HepG2 (cell line): ENCODE measurements at regions not wholly inside any gene's neighbourhood (a gene's known extent, or its start where the extent isn't known, plus 50 kb on each side); places are given as distances from the start of the nearest gene placed in this dataset.

Experiments
- ATAC-seq: fragments of 200-7000 bp; cut with Tn5 transposase; 3 replicates; pipeline ENCODE4 v1.9.1; 2020; ENCODE audit warnings: mild to moderate bottlenecking, moderate library complexity
- BruUV-seq: library from RNA; stranded (reverse); fragments of 400-500 nt; replicated peaks from 2 replicates; lab custom pipeline; 2021; lab: Mats Ljungman, UMichigan
- CTCF ChIA-PET: fragments of 300-600 bp; formaldehyde crosslinking; extraction: SDS; loops from one replicate; lab custom pipeline; 2021; ENCODE audit warnings: low total read pairs, inconsistent platforms, low intra/inter-chr PET ratio; lab: Yijun Ruan, JAX
- POLR2A ChIA-PET: fragments of 350-600 bp; sonication (Branson Sonifier 250); formaldehyde crosslinking; loops from one replicate; lab custom pipeline; 2020; ENCODE audit warnings: antibody characterized with exemption, inconsistent platforms; lab: Yijun Ruan, JAX
- DNase-seq: peaks from one replicate; pipeline ENCODE4 v3.0.0-alpha.2; 2015; ENCODE audit warnings: low spot score
- FAIRE-seq: peaks from 3 replicates; lab custom pipeline; 2011; peaks lifted over from hg19 to GRCh38; lab: Jason Lieb, UNC
- H2AFZ ChIP-seq: one replicate; pipeline ENCODE4 v1.6.1; 2011; ENCODE audit warnings: low read length, inconsistent platforms
- H3K27ac ChIP-seq: fragments of 300-600 bp; 3 replicates; pipeline ENCODE4 v1.8.0; 2011; ENCODE audit warnings: mixed run types, mild to moderate bottlenecking, mixed read lengths, low read length, inconsistent platforms; ENCODE audit not compliant: insufficient read depth; ENCODE audit errors: extremely low read length
- H3K27me3 ChIP-seq, 2 experiments: fragments of 200-600 bp in 1 of 2; 2 replicates in 1 of 2; 3 replicates in 1 of 2; pipeline versions ENCODE4 v1.6.0 to v1.8.0; 2011; ENCODE audit warnings: low read length in 2 of 2, mild to moderate bottlenecking in 2 of 2, moderate library complexity in 2 of 2, inconsistent platforms in 1 of 2; ENCODE audit not compliant: insufficient read depth in 2 of 2, control insufficient read depth in 1 of 2
- H3K36me3 ChIP-seq, 2 experiments: fragments of 200-600 bp in 1 of 2; replicated peaks in 1 of 2; 2 replicates in 1 of 2; 3 replicates in 1 of 2; pipeline versions ENCODE4 v1.5.1 to v1.8.0; 2011; ENCODE audit warnings: low read length in 2 of 2, inconsistent platforms in 1 of 2; ENCODE audit not compliant: insufficient read depth in 2 of 2, control insufficient read depth in 1 of 2
- H3K4me1 ChIP-seq: 2 replicates; pipeline ENCODE4 v1.5.1; 2012; ENCODE audit warnings: low read length, inconsistent platforms; ENCODE audit not compliant: insufficient read depth
- H3K4me2 ChIP-seq: 2 replicates; pipeline ENCODE4 v1.6.0; 2011; ENCODE audit warnings: low read depth, low read length, inconsistent platforms
- H3K4me3 ChIP-seq, 3 experiments: fragments of 200-600 bp in 1 of 3; sonication (generic), shearing (Covaris generic) in 1 of 3; replicated peaks in 1 of 3; 2 replicates each; pipeline ENCODE4 v1.5.1; 2011 to 2016; ENCODE audit warnings: low read length in 3 of 3, inconsistent platforms in 2 of 3, low read depth in 2 of 3, mild to moderate bottlenecking in 2 of 3, control low read depth in 1 of 3, mixed read lengths in 1 of 3; ENCODE audit not compliant: insufficient read depth in 1 of 3
- H3K79me2 ChIP-seq: one replicate; pipeline ENCODE4 v1.6.1; 2011; ENCODE audit warnings: low read length, inconsistent platforms; ENCODE audit not compliant: insufficient read depth
- H3K9ac ChIP-seq: 2 replicates; pipeline ENCODE4 v1.6.0; 2011; ENCODE audit warnings: mild to moderate bottlenecking, low read depth, low read length, inconsistent platforms; ENCODE audit not compliant: insufficient read depth
- H3K9me3 ChIP-seq: 2 replicates; pipeline ENCODE4 v1.5.1; 2012; ENCODE audit warnings: mild to moderate bottlenecking, low read length
- H4K20me1 ChIP-seq: 2 replicates; pipeline ENCODE4 v1.6.0; 2011; ENCODE audit warnings: inconsistent platforms, mild to moderate bottlenecking, low read length, moderate library complexity; ENCODE audit not compliant: insufficient read depth
- CENPT ChIP-seq: sonication (generic); formaldehyde crosslinking; IDR thresholded peaks from 2 replicates; pipeline ENCODE4 v1.8.0; 2022; ENCODE audit warnings: low read depth, mild to moderate bottlenecking, moderate library complexity, missing genetic modification reagents
- HNF4A ChIP-seq: sonication (generic); formaldehyde crosslinking; IDR thresholded peaks from 2 replicates; pipeline ENCODE4 v1.4.0; 2020; ENCODE audit warnings: missing genetic modification reagents
- IKZF1 ChIP-seq: fragments of 450-650 bp; IDR thresholded peaks from 2 replicates; pipeline ENCODE4 v1.7.1; 2016
- MTF1 ChIP-seq: sonication (generic); formaldehyde crosslinking; IDR thresholded peaks from 2 replicates; pipeline ENCODE4 v1.5.0; 2020; ENCODE audit warnings: missing genetic modification reagents
- NCOR1 ChIP-seq: fragments of 200-600 bp; sonication (generic); IDR thresholded peaks from 2 replicates; pipeline ENCODE4 v1.7.0; 2017; ENCODE audit warnings: antibody characterized with exemption, low read length, borderline replicate concordance
- NFE2L1 ChIP-seq: sonication (generic); formaldehyde crosslinking; IDR thresholded peaks from 2 replicates; pipeline ENCODE4 v1.4.0; 2020; ENCODE audit warnings: missing genetic modification reagents, mild to moderate bottlenecking, borderline replicate concordance
- RARA ChIP-seq: IDR thresholded peaks from 2 replicates; pipeline ENCODE4 v1.6.1; 2016; ENCODE audit warnings: missing genetic modification reagents, missing compliant biosample characterization
- SNRNP70 ChIP-seq: fragments of 200-400 bp; formaldehyde crosslinking; IDR thresholded peaks from 2 replicates; pipeline ENCODE4 v1.6.1; 2017; ENCODE audit warnings: mild to moderate bottlenecking, low read depth, low read length, moderate library complexity
- ZKSCAN1 ChIP-seq: fragments of 150-350 bp; IDR thresholded peaks from 2 replicates; pipeline ENCODE4 v1.6.1; 2014; ENCODE audit warnings: low read length
- ZNF20 ChIP-seq: sonication (generic); formaldehyde crosslinking; IDR thresholded peaks from 2 replicates; pipeline ENCODE4 v1.4.0; 2020; ENCODE audit warnings: mild to moderate bottlenecking, moderate library complexity, missing genetic modification reagents
- ZNF550 ChIP-seq: sonication (generic); formaldehyde crosslinking; IDR thresholded peaks from 2 replicates; pipeline ENCODE4 v1.4.0; 2020; ENCODE audit warnings: mild to moderate bottlenecking, missing genetic modification reagents, borderline replicate concordance
- ZNF784 ChIP-seq: sonication (generic); formaldehyde crosslinking; IDR thresholded peaks from 2 replicates; pipeline ENCODE4 v1.5.1; 2020; ENCODE audit warnings: missing genetic modification reagents, mild to moderate bottlenecking, borderline replicate concordance
- ZNF883 ChIP-seq: sonication (generic); formaldehyde crosslinking; IDR thresholded peaks from 2 replicates; pipeline ENCODE4 v1.5.1; 2020; ENCODE audit warnings: mild to moderate bottlenecking, missing genetic modification reagents; ENCODE audit errors: not compliant biosample characterization
- WGBS: methylation state at CpG from one replicate; pipeline ENCODE4 v1.1.6; 2017; ENCODE audit warnings: low lambda C conversion rate; 5-methylcytosine and 5-hydroxymethylcytosine counted together
- in situ Hi-C: cut with HindIII; loops from 2 replicates; pipeline ENCODE4 v1.10.0; 2017; ENCODE audit warnings: low pct_unique_long_range_greater_than_20kb; ENCODE audit not compliant: extremely low pct_ligation_motif_present
- intact Hi-C: fragments of 100-400 bp; cut with micrococcal nuclease; formaldehyde crosslinking; loops from one replicate; pipeline ENCODE4 v1.10.0; 2022; ENCODE audit not compliant: unreplicated experiment
- TF ChIP-seq, protein P1 (sequence below): conservative IDR thresholded peaks from 2 replicates; pipeline ENCODE4 v1.6.1; 2018; ENCODE audit warnings: missing genetic modification reagents

DNA sequence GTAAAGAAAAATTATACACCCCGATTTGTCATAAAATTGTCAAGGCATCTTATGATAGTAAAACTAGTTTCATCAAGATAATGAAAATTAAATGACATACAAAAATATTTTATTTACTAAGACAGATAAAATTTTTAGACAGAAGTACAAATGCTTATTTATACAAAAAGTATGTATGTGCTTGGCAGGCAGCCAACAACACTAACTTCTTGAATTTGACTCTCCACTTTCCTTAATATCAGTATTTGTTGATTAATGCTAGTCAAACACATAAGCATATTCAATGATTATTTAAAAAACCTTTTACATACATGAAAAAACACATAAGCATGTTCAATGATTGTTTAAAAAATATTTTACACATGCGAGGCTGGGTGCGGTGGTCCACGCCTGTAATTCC is 1079.9 kb upstream of the CDH6 start:
- H2AFZ ChIP-seq: no peak overlapping the region
- no peak for TF ChIP-seq CENPT (CRISPR knock-in tag)
- no peak for TF ChIP-seq ZNF20
- TF ChIP-seq MTF1 (CRISPR knock-in tag): no peak
- TF ChIP-seq ZNF883 (CRISPR knock-in tag): no peak
- TF ChIP-seq SNRNP70: no peak
- TF ChIP-seq ZNF550: no peak
- TF ChIP-seq NCOR1: no peak
- TF ChIP-seq RARA (CRISPR knock-in tag): no peak
- TF ChIP-seq, protein P1, sequence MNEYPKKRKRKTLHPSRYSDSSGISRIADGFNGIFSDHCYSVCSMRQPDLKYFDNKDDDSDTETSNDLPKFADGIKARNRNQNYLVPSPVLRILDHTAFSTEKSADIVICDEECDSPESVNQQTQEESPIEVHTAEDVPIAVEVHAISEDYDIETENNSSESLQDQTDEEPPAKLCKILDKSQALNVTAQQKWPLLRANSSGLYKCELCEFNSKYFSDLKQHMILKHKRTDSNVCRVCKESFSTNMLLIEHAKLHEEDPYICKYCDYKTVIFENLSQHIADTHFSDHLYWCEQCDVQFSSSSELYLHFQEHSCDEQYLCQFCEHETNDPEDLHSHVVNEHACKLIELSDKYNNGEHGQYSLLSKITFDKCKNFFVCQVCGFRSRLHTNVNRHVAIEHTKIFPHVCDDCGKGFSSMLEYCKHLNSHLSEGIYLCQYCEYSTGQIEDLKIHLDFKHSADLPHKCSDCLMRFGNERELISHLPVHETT (CRISPR knock-in tag): no peak
- no peak for TF ChIP-seq HNF4A (CRISPR knock-in tag)
- no peak for TF ChIP-seq NFE2L1 (CRISPR knock-in tag)
- no peak for TF ChIP-seq ZNF784 (CRISPR knock-in tag)
- no peak for TF ChIP-seq ZKSCAN1
- TF ChIP-seq IKZF1: no peak
- in situ Hi-C loops (no loop called here), intact Hi-C loops (no loop called here)
- H3K79me2 ChIP-seq: no peaks in the 10 kb centered on the region
- FAIRE-seq: peak; percentile 12
- WGBS: 60% methylated on average over 4 of the region's 4 CpGs
- no peaks in the 10 kb centered on the region for H4K20me1 ChIP-seq
- no peaks in the 10 kb centered on the region for H3K9me3 ChIP-seq
- H3K4me1 ChIP-seq: no peaks in the 10 kb centered on the region
- no TSS peak for BruUV-seq
- no peak for DNase-seq
- no peak for ATAC-seq
- H3K4me3 ChIP-seq: no peak overlapping the region
- POLR2A ChIA-PET: no interaction called here
- no peaks in the 10 kb centered on the region for H3K36me3 ChIP-seq
- H3K4me2 ChIP-seq: no peak overlapping the region
- no peak overlapping the region for H3K9ac ChIP-seq
- CTCF ChIA-PET: no interaction called here
- no peaks in the 10 kb centered on the region for H3K27me3 ChIP-seq
- H3K27ac ChIP-seq: no peak overlapping the region
